Heart right ventricle (tissue), 16 donors: ENCODE measurements at regions not wholly inside any gene's neighbourhood (a gene's known extent, or its start where the extent isn't known, plus 50 kb on each side); places are given as distances from the start of the nearest gene placed in this dataset.

Experiments used
- ATAC-seq, 8 donors: fragments of 200-7000 bp; cut with Tn5 transposase; one replicate each; pipeline ENCODE4 v1.9.1; 2020; ENCODE audit warnings: mild to moderate bottlenecking in 8 of 8, moderate library complexity in 8 of 8, moderate number of reproducible peaks in 1 of 8
- DNase-seq, 2 donors: peaks; one replicate each; pipeline ENCODE4 v3.0.0-alpha.2; 2020
- H3K27ac ChIP-seq, 10 donors: fragments of 200-600 bp; sonication (generic) in 2 of 10; one replicate each; pipeline versions ENCODE4 v1.5.0 to v1.8.0; 2020 to 2022; ENCODE audit warnings: mild to moderate bottlenecking in 3 of 10
- H3K27me3 ChIP-seq, 7 donors: fragments of 200-600 bp; one replicate each; pipeline ENCODE4 v1.8.0; 2021 to 2022; ENCODE audit warnings: mild to moderate bottlenecking in 2 of 7
- H3K36me3 ChIP-seq, 9 donors: fragments of 200-600 bp; sonication (generic) in 1 of 9; one replicate each; pipeline versions ENCODE4 v1.5.0 to v1.8.0; 2020 to 2022; ENCODE audit warnings: mild to moderate bottlenecking in 2 of 9
- H3K4me1 ChIP-seq, 9 donors: fragments of 200-600 bp; sonication (generic) in 1 of 9; one replicate each; pipeline versions ENCODE4 v1.5.0 to v1.8.0; 2020 to 2022; ENCODE audit warnings: mild to moderate bottlenecking in 4 of 9
- H3K4me3 ChIP-seq, 10 donors: fragments of 200-600 bp; sonication (generic) in 2 of 10; one replicate each; pipeline versions ENCODE4 v1.5.0 to v1.8.0; 2020 to 2022; ENCODE audit warnings: mild to moderate bottlenecking in 7 of 10, moderate library complexity in 2 of 10
- H3K9me3 ChIP-seq, 11 donors: fragments of 200-600 bp in 10 of 11; sonication (generic) in 2 of 11; one replicate each; pipeline versions ENCODE4 v1.5.0 to v1.8.0; 2013 to 2022; ENCODE audit warnings: mild to moderate bottlenecking in 2 of 11, control low read depth in 1 of 11, moderate library complexity in 1 of 11
- CTCF ChIP-seq, 9 donors: fragments of 200-600 bp; sonication (generic) in 2 of 9; IDR thresholded peaks; one replicate each; pipeline versions ENCODE4 v1.5.0 to v1.8.0; 2021 to 2022; ENCODE audit warnings: antibody characterized with exemption in 9 of 9, mild to moderate bottlenecking in 5 of 9, moderate library complexity in 1 of 9
- WGBS, 2 donors: extraction: QIAGEN DNeasy Blood & Tissue Kit; methylation state at CpG; one replicate each; pipeline ENCODE4 v1.1.7; 2013; ENCODE audit warnings: inconsistent platforms in 1 of 2; 5-methylcytosine and 5-hydroxymethylcytosine counted together
- intact Hi-C, 10 donors: fragments of 100-400 bp; cut with DNase I; formaldehyde crosslinking; loops; one replicate each; pipeline versions ENCODE4 v1.11.1 to v1.14.2; 2022
- donor health status: Arrhythmogenic right ventricular cardiomyopathy.
- donor health status: ischemic (EF 13 %, LVEDD 7.1; RV severe dilation, severe dysfunction).
- donor health status: healthy with polysubstance abuse.
- donor health status: DM: no; HTN: yes; CAD: no.
- donor health status: DM: no; HTN: no; CAD: no.
- donor health status: ischemic (EF 25% LVEDD 6.9; RV normal size, moderate dysfunction).
- donor health status: ischemic (EF 25% LVEDD 5.7; RV mildly dilated, moderate dysfunction).
- donor health status: healthy.
- donor health status: DM: yes; HTN: yes; CAD: no.
- donor health status: Ischemic cardiomyopathy.
- donor health status: ischemic (EF 35%, LVEDD 5.7; RV mildly dilated, moderate dysfunction).
- donor health status: nonischemic (EF 11% LVEDD 7.7; RV severe dilation, severe dysfunction).
- donor health status: DM: yes; HTN: yes; CAD: no.
- donor health status: PGD.
- donor health status: ischemic (EF 29% LVEDD 5.4; RV normal size, mild dysfunction).
- donor health status: nonischemic (EF 23%, LVEDD 6.1; RV moderate dilation, normal function).

GRCh38 chr1:64318428-64318827 lies 115.0 kb downstream of the UBE2U start:
- intact Hi-C loops = no loop called here
- H3K4me1 ChIP-seq = peaks cover 0 to 9% (median 0%) of the 10 kb centered on the region in 9 donors
- no peak for ATAC-seq
- WGBS, 2 donors = 87 to 88% methylated on average over 3 of the region's 3 CpGs
- TF ChIP-seq CTCF (IDR thresholded peaks at IDR 0.05) = no peak
- no peaks in the 10 kb centered on the region for H3K36me3 ChIP-seq
- H3K27me3 ChIP-seq = no peaks in the 10 kb centered on the region
- H3K27ac ChIP-seq = no peak overlapping the region
- no peak overlapping the region for H3K4me3 ChIP-seq
- no peaks in the 10 kb centered on the region for H3K9me3 ChIP-seq
- DNase-seq = no peak

GRCh38 chr1:64320007-64320406 lies 116.6 kb downstream of the UBE2U start:
- WGBS, 2 donors = 64 to 68% methylated on average over 4 of the region's 4 CpGs
- no peaks in the 10 kb centered on the region for H3K36me3 ChIP-seq
- no peaks in the 10 kb centered on the region for H3K27me3 ChIP-seq
- no peak overlapping the region for H3K27ac ChIP-seq
- peaks cover 0 to 9% (median 0%) of the 10 kb centered on the region in 9 donors for H3K4me1 ChIP-seq
- H3K9me3 ChIP-seq = no peaks in the 10 kb centered on the region
- peak in 4 of 8 donors; percentile 62 to 92 (median 68) for ATAC-seq
- TF ChIP-seq CTCF (IDR thresholded peaks at IDR 0.05) = no peak
- intact Hi-C loops = no loop called here
- no peak for DNase-seq
- no peak overlapping the region for H3K4me3 ChIP-seq

DNA sequence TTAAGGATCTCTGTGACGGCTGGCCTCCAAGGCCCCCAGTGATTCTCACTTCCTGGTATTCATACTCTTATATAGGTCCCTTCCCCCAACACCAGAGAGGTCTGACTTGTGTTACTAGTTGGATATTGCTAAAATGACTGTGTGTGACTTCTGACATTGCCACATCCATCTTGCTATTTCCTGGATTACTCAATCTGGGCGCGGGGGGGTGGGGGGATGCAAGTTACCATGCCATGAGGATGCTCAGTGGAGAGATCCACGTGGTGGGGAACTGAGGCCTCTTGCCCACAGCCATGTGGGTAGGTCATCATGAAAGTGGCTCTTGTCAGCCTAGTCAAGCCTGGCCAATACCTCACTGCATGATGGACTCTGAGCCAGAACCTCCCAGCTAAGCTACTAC lies 117.0 kb downstream of the UBE2U start:
- peak in 1 of 8 donors; percentile 36 for ATAC-seq
- TF ChIP-seq CTCF (IDR thresholded peaks at IDR 0.05) = no peak
- Histone ChIP-seq H3K36me3 (no peaks in the 10 kb centered on the region), H3K27ac (no peak overlapping the region), H3K4me1 (peaks cover 0 to 9% (median 0%) of the 10 kb centered on the region in 9 donors), H3K9me3 (no peaks in the 10 kb centered on the region), H3K4me3 (no peak overlapping the region), H3K27me3 (no peaks in the 10 kb centered on the region)
- intact Hi-C loops = no loop called here
- no peak for DNase-seq
- 25 to 50% methylated on average over 4 of the region's 4 CpGs for WGBS, 2 donors

- no peak for TF ChIP-seq CTCF (IDR thresholded peaks at IDR 0.05)
- ATAC-seq (no peak), DNase-seq (no peak)
- Histone ChIP-seq H3K9me3 (no peaks in the 10 kb centered on the region), H3K36me3 (no peaks in the 10 kb centered on the region), H3K4me3 (no peak overlapping the region), H3K27me3 (no peaks in the 10 kb centered on the region), H3K27ac (no peak overlapping the region), H3K4me1 (peaks cover 0 to 9% (median 4%) of the 10 kb centered on the region in 9 donors)
- intact Hi-C loops = no loop called here
- WGBS, 2 donors = 66 to 70% methylated on average over 11 of the region's 11 CpGs
Measured at GRCh38 chr1:64320922-64321614, 117.6 kb downstream of the UBE2U start.
